Uterus (tissue), 2 donors: ENCODE measurements at regions not wholly inside any gene's neighbourhood (a gene's known extent, or its start where the extent isn't known, plus 50 kb on each side); places are given as distances from the start of the nearest gene placed in this dataset.

Experiments
- POLR2A ChIP-seq, 2 donors: fragments of 450-650 bp; IDR thresholded peaks; one replicate each; pipeline ENCODE4 v1.6.1; 2016; ENCODE audit warnings: antibody characterized with exemption in 2 of 2, mild to moderate bottlenecking in 1 of 2, moderate library complexity in 1 of 2
- TF ChIP-seq, protein P1 (sequence below), 4 experiments: fragments of 200-600 bp in 2 of 4; fragments of 450-650 bp in 2 of 4; sonication (generic) in 2 of 4; IDR thresholded peaks; one replicate each; pipeline ENCODE4 v1.5.1; 2016 to 2019; ENCODE audit warnings: antibody characterized with exemption in 4 of 4, mild to moderate bottlenecking in 2 of 4, moderate library complexity in 1 of 4

DNA sequence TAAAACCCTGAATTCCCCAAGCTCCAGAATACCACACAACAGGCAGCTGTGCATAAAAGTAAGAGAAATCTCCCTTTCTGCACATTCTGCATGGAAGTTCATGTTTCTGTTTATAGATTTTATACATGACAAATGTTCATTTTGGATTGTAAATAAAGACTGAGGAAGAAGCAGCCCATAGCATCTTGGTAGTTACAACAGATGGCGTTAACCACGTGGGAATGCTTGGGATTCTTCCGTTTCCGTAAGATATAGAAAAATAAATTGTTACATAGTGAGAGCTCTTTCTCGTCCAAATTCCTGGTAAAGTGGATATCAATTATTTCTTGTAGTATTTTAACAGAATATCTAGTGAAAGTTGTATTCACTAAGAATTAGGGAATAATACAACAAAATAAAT, 1016.5 kb downstream of the GRM8 start:
- TF ChIP-seq, protein P1, sequence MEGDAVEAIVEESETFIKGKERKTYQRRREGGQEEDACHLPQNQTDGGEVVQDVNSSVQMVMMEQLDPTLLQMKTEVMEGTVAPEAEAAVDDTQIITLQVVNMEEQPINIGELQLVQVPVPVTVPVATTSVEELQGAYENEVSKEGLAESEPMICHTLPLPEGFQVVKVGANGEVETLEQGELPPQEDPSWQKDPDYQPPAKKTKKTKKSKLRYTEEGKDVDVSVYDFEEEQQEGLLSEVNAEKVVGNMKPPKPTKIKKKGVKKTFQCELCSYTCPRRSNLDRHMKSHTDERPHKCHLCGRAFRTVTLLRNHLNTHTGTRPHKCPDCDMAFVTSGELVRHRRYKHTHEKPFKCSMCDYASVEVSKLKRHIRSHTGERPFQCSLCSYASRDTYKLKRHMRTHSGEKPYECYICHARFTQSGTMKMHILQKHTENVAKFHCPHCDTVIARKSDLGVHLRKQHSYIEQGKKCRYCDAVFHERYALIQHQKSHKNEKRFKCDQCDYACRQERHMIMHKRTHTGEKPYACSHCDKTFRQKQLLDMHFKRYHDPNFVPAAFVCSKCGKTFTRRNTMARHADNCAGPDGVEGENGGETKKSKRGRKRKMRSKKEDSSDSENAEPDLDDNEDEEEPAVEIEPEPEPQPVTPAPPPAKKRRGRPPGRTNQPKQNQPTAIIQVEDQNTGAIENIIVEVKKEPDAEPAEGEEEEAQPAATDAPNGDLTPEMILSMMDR (IDR thresholded peaks at IDR 0.05) = no peak
- no peak for TF ChIP-seq POLR2A (IDR thresholded peaks at IDR 0.05)
